ENCODE measurements at regions not wholly inside any gene's neighbourhood (a gene's known extent, or its start where the extent isn't known, plus 50 kb on each side); places are given as distances from the start of the nearest gene placed in this dataset.

DNA sequence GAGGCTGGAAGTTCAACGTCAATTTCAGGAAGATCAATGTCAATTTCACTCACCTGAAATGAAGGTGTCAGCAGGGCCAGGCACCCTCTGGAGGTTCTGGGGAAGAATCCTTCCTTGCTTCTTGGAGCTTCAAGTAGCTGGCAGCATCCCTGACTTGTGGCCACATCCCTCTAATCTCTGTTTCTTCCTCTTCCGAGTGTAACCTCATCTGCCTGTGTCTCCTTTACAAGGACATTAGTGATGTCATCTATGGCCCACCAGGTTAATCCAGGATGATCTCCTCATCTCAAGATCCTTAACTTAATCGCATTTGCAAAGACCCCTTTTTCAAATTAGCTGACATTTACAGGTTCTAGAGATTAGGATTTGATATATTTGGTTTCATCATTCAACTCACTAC, 240.8 kb upstream of the MTNR1B start:
- H3K36me3 Mint-ChIP-seq (ENCODE audit: low read depth) = no peaks in the 10 kb centered on the region
- no peaks in the 10 kb centered on the region for H3K9me2 ChIP-seq (ENCODE audit: insufficient read depth)

More for the DNA sequence above, 240.8 kb upstream of the MTNR1B start:
- Mint-ChIP-seq H3K27me3 (ENCODE audit: insufficient read depth, low read depth, poor library complexity) (no peaks in the 10 kb centered on the region), H3K4me1 (peaks cover 8% of the 10 kb centered on the region; the same call in 2 of the 3 replicates), H3K27ac (no peak overlapping the region), H3K4me3 (no peak overlapping the region), H3K9me3 (no peaks in the 10 kb centered on the region)
- H3K27me3 ChIP-seq (ENCODE audit: insufficient read depth) = no peaks in the 10 kb centered on the region
- DNase-seq (ENCODE audit: low spot score) (no peak), ATAC-seq (peak; percentile 51)
- H3K4me3 ChIP-seq = no peak overlapping the region
- H4K20me1 ChIP-seq (replicated peaks; ENCODE audit: insufficient read depth) = no peaks in the 10 kb centered on the region
- TF ChIP-seq ZNF462 (CRISPR knock-in tag; IDR thresholded peaks at IDR 0.05) (no peak), JUNB (IDR thresholded peaks at IDR 0.05; ENCODE audit: unreplicated experiment) (no peak), CTCF (conservative IDR thresholded peaks at IDR 0.05; ENCODE audit: low read depth in 2 of 2) (no peak), STAT1 (IDR thresholded peaks at IDR 0.05; ENCODE audit: unreplicated experiment) (no peak), ZNF114 (CRISPR knock-in tag; IDR thresholded peaks at IDR 0.05) (no peak), NANOG (IDR thresholded peaks at IDR 0.05; ENCODE audit: borderline replicate concordance) (no peak), EZH2 (IDR thresholded peaks at IDR 0.05; ENCODE audit: low read depth, unreplicated experiment) (no peak), EZH2phosphoT487 (IDR thresholded peaks at IDR 0.05; ENCODE audit: unreplicated experiment) (no peak), POLR2AphosphoS5 (IDR thresholded peaks at IDR 0.05; ENCODE audit: low read depth) (no peak), ZNF331 (CRISPR knock-in tag; IDR thresholded peaks at IDR 0.05; ENCODE audit: low read depth) (no peak), CREB1 (CRISPR knock-in tag; IDR thresholded peaks at IDR 0.05; ENCODE audit: low read depth) (no peak)
- TF ChIP-seq, protein P1, sequence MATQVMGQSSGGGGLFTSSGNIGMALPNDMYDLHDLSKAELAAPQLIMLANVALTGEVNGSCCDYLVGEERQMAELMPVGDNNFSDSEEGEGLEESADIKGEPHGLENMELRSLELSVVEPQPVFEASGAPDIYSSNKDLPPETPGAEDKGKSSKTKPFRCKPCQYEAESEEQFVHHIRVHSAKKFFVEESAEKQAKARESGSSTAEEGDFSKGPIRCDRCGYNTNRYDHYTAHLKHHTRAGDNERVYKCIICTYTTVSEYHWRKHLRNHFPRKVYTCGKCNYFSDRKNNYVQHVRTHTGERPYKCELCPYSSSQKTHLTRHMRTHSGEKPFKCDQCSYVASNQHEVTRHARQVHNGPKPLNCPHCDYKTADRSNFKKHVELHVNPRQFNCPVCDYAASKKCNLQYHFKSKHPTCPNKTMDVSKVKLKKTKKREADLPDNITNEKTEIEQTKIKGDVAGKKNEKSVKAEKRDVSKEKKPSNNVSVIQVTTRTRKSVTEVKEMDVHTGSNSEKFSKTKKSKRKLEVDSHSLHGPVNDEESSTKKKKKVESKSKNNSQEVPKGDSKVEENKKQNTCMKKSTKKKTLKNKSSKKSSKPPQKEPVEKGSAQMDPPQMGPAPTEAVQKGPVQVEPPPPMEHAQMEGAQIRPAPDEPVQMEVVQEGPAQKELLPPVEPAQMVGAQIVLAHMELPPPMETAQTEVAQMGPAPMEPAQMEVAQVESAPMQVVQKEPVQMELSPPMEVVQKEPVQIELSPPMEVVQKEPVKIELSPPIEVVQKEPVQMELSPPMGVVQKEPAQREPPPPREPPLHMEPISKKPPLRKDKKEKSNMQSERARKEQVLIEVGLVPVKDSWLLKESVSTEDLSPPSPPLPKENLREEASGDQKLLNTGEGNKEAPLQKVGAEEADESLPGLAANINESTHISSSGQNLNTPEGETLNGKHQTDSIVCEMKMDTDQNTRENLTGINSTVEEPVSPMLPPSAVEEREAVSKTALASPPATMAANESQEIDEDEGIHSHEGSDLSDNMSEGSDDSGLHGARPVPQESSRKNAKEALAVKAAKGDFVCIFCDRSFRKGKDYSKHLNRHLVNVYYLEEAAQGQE (IDR thresholded peaks at IDR 0.05; ENCODE audit: unreplicated experiment) = no peak
- TF ChIP-seq, protein P2, sequence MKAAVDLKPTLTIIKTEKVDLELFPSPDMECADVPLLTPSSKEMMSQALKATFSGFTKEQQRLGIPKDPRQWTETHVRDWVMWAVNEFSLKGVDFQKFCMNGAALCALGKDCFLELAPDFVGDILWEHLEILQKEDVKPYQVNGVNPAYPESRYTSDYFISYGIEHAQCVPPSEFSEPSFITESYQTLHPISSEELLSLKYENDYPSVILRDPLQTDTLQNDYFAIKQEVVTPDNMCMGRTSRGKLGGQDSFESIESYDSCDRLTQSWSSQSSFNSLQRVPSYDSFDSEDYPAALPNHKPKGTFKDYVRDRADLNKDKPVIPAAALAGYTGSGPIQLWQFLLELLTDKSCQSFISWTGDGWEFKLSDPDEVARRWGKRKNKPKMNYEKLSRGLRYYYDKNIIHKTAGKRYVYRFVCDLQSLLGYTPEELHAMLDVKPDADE (IDR thresholded peaks at IDR 0.05) = no peak
- no peaks in the 10 kb centered on the region for H3K36me3 ChIP-seq (ENCODE audit: insufficient read depth)
- no peak overlapping the region for H3K4me2 ChIP-seq
- no peaks in the 10 kb centered on the region; the same call in 1 of the 2 replicates for H3K4me1 ChIP-seq (ENCODE audit: insufficient read depth)
- H3K27ac ChIP-seq (ENCODE audit: low read depth) = no peak overlapping the region
- no peaks in the 10 kb centered on the region for H3K79me2 ChIP-seq (replicated peaks; ENCODE audit: insufficient read depth)
- H3F3A ChIP-seq (replicated peaks; ENCODE audit: low read depth) = no peaks in the 10 kb centered on the region
- H2AFZ ChIP-seq = no peak overlapping the region

Measured in GM23338 (cell line).